ENCODE measurements at regions not wholly inside any gene's neighbourhood (a gene's known extent, or its start where the extent isn't known, plus 50 kb on each side); places are given as distances from the start of the nearest gene placed in this dataset.

- Histone ChIP-seq H3K36me3 (replicated peaks in 1 of 2; ENCODE audit: insufficient read depth in 1 of 2, low read depth in 2 of 2) (no peaks in the 10 kb centered on the region), H3K9me3 (no peaks in the 10 kb centered on the region), H3K27me3 (no peaks in the 10 kb centered on the region), H3K27ac (no peak overlapping the region), H3K4me1 (no peaks in the 10 kb centered on the region), H3K4me3 (no peak overlapping the region)
- TF ChIP-seq CTCF (IDR thresholded peaks at IDR 0.05) (no peak), POLR2A (IDR thresholded peaks at IDR 0.05) (no peak)
- DNase-seq = no peak
- intact Hi-C loops (cut with DNase I) = no loop called here
- no peak for ATAC-seq
Measured at GRCh38 chrX:5431823-5432222, 796.8 kb downstream of the NLGN4X start.

GRCh38 chrX:5425119-5425518, 803.5 kb downstream of the NLGN4X start:
- no peaks in the 10 kb centered on the region for H3K36me3 ChIP-seq (replicated peaks in 1 of 2; ENCODE audit: insufficient read depth in 1 of 2, low read depth in 2 of 2)
- no peak for DNase-seq
- H3K4me3 ChIP-seq = no peak overlapping the region
- ATAC-seq = no peak
- no peaks in the 10 kb centered on the region for H3K27me3 ChIP-seq
- H3K9me3 ChIP-seq = no peaks in the 10 kb centered on the region
- intact Hi-C loops (cut with DNase I) = no loop called here
- H3K4me1 ChIP-seq = no peaks in the 10 kb centered on the region
- H3K27ac ChIP-seq = no peak overlapping the region
- no peak for TF ChIP-seq CTCF (IDR thresholded peaks at IDR 0.05)
- no peak for TF ChIP-seq POLR2A (IDR thresholded peaks at IDR 0.05)

GRCh38 chrX:5417381-5417780, 811.3 kb downstream of the NLGN4X start:
- Histone ChIP-seq H3K4me1 (no peaks in the 10 kb centered on the region), H3K36me3 (replicated peaks in 1 of 2; ENCODE audit: insufficient read depth in 1 of 2, low read depth in 2 of 2) (no peaks in the 10 kb centered on the region), H3K9me3 (no peaks in the 10 kb centered on the region), H3K27me3 (no peaks in the 10 kb centered on the region), H3K4me3 (no peak overlapping the region), H3K27ac (no peak overlapping the region)
- 22 to 24% methylated on average over 1 of the region's 1 CpG for WGBS, 2 donors
- DNase-seq (no peak), ATAC-seq (no peak)
- TF ChIP-seq POLR2A (IDR thresholded peaks at IDR 0.05) (no peak), CTCF (IDR thresholded peaks at IDR 0.05) (no peak)
- intact Hi-C loops (cut with DNase I) = no loop called here

GRCh38 chrX:5415738-5416137, 812.9 kb downstream of the NLGN4X start:
- Histone ChIP-seq H3K27ac (no peak overlapping the region), H3K4me3 (no peak overlapping the region), H3K36me3 (replicated peaks in 1 of 2; ENCODE audit: insufficient read depth in 1 of 2, low read depth in 2 of 2) (no peaks in the 10 kb centered on the region), H3K27me3 (no peaks in the 10 kb centered on the region), H3K4me1 (no peaks in the 10 kb centered on the region), H3K9me3 (no peaks in the 10 kb centered on the region)
- intact Hi-C loops (cut with DNase I) = no loop called here
- no peak for ATAC-seq
- TF ChIP-seq CTCF (IDR thresholded peaks at IDR 0.05) = no peak
- no peak for TF ChIP-seq POLR2A (IDR thresholded peaks at IDR 0.05)
- DNase-seq = no peak
- 58 to 73% methylated on average over 2 of the region's 2 CpGs for WGBS, 2 donors

GRCh38 chrX:5409106-5409505, 819.6 kb downstream of the NLGN4X start:
- Histone ChIP-seq H3K36me3 (replicated peaks in 1 of 2; ENCODE audit: insufficient read depth in 1 of 2, low read depth in 2 of 2) (no peaks in the 10 kb centered on the region), H3K27me3 (no peaks in the 10 kb centered on the region), H3K4me3 (no peak overlapping the region), H3K9me3 (no peaks in the 10 kb centered on the region), H3K27ac (no peak overlapping the region), H3K4me1 (no peaks in the 10 kb centered on the region)
- DNase-seq = no peak
- no peak for ATAC-seq
- intact Hi-C loops (cut with DNase I) = no loop called here
- 41 to 49% methylated on average over 5 of the region's 5 CpGs for WGBS, 2 donors
- TF ChIP-seq POLR2A (IDR thresholded peaks at IDR 0.05) (no peak), CTCF (IDR thresholded peaks at IDR 0.05) (no peak)
